ENCODE measurements at regions not wholly inside any gene's neighbourhood (a gene's known extent, or its start where the extent isn't known, plus 50 kb on each side); places are given as distances from the start of the nearest gene placed in this dataset.

DNA sequence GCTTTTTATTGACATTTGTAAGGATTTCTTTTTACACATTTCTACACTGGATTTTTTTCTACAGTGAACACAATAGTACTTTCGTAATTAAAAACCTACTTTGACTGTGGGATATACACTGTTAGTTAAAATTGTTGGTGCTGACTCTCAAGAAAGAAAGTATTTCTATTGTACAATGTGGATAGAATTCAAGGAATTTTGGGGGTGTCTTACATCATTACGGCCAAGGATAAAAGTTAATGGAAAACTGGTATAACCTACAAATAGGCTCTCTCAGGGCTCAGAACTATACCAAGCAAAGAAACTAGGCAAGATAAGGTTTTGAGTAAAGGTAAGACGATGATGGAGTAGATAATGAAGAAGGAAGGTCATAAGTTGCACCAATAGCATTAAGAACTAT is 198.4 kb upstream of the PARD3B start:
- TF ChIP-seq, protein P1, sequence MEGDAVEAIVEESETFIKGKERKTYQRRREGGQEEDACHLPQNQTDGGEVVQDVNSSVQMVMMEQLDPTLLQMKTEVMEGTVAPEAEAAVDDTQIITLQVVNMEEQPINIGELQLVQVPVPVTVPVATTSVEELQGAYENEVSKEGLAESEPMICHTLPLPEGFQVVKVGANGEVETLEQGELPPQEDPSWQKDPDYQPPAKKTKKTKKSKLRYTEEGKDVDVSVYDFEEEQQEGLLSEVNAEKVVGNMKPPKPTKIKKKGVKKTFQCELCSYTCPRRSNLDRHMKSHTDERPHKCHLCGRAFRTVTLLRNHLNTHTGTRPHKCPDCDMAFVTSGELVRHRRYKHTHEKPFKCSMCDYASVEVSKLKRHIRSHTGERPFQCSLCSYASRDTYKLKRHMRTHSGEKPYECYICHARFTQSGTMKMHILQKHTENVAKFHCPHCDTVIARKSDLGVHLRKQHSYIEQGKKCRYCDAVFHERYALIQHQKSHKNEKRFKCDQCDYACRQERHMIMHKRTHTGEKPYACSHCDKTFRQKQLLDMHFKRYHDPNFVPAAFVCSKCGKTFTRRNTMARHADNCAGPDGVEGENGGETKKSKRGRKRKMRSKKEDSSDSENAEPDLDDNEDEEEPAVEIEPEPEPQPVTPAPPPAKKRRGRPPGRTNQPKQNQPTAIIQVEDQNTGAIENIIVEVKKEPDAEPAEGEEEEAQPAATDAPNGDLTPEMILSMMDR (conservative IDR thresholded peaks at IDR 0.05 in 1 of 2, IDR thresholded peaks at IDR 0.05 in 1 of 2; ENCODE audit: low read depth in 1 of 2, low read length in 2 of 2), result no peak
- TF ChIP-seq EZH2 (IDR thresholded peaks at IDR 0.05; ENCODE audit: low read length, missing control alignments), result no peak
